IMR-90 (cell line): ENCODE measurements at regions not wholly inside any gene's neighbourhood (a gene's known extent, or its start where the extent isn't known, plus 50 kb on each side); places are given as distances from the start of the nearest gene placed in this dataset.

ENCODE experiments used
- ATAC-seq: fragments of 200-7000 bp; cut with Tn5 transposase; 2 replicates; pipeline ENCODE4 v1.9.1; 2020; ENCODE audit warnings: low read depth, mild to moderate bottlenecking, moderate library complexity
- BruUV-seq: library from RNA; stranded (reverse); fragments of 400-500 nt; replicated peaks from 2 replicates; lab custom pipeline; 2021; lab: Mats Ljungman, UMichigan
- CTCF ChIA-PET: fragments of 300-600 bp; formaldehyde crosslinking; extraction: SDS; loops from one replicate; lab custom pipeline; 2021; ENCODE audit warnings: antibody characterized with exemption; lab: Yijun Ruan, JAX
- POLR2A ChIA-PET: fragments of 300-600 bp; sonication (Branson Sonifier 250); formaldehyde crosslinking; loops from one replicate; lab custom pipeline; 2022; ENCODE audit warnings: antibody characterized with exemption; ENCODE audit not compliant: unreplicated experiment; lab: Charles Lee
- DNase-seq: peaks from one replicate; pipeline ENCODE4 v3.0.0; 2013
- H2AFZ ChIP-seq: replicated peaks from 2 replicates; pipeline ENCODE3; 2013; ENCODE audit warnings: low read length, mild to moderate bottlenecking; ENCODE audit not compliant: poor library complexity
- H2AK5ac ChIP-seq: 2 replicates; pipeline ENCODE4 v1.6.1; 2013; ENCODE audit warnings: low read depth, low read length, inconsistent platforms
- H2AK9ac ChIP-seq: replicated peaks from 2 replicates; pipeline ENCODE3; 2013; ENCODE audit warnings: mild to moderate bottlenecking, low read depth, low read length, moderate library complexity; ENCODE audit not compliant: poor library complexity
- H2BK120ac ChIP-seq: 2 replicates; pipeline ENCODE4 v1.6.1; 2013; ENCODE audit warnings: low read depth, low read length, inconsistent platforms
- H2BK15ac ChIP-seq: 3 replicates; pipeline ENCODE4 v1.6.1; 2013; ENCODE audit warnings: low read depth, low read length, inconsistent platforms
- H2BK20ac ChIP-seq: 2 replicates; pipeline ENCODE4 v1.6.1; 2013; ENCODE audit warnings: low read depth, mild to moderate bottlenecking, inconsistent platforms, low read length, moderate library complexity
- H2BK5ac ChIP-seq: 2 replicates; pipeline ENCODE4 v1.6.1; 2013; ENCODE audit warnings: mild to moderate bottlenecking, low read depth, low read length, inconsistent platforms; ENCODE audit not compliant: poor library complexity, severe bottlenecking
- H3K14ac ChIP-seq: replicated peaks from 2 replicates; pipeline ENCODE4 v1.6.1; 2013; ENCODE audit warnings: low read depth, low read length, inconsistent platforms
- H3K18ac ChIP-seq: 2 replicates; pipeline ENCODE4 v1.6.1; 2013; ENCODE audit warnings: low read depth, low read length, control low read depth
- H3K23ac ChIP-seq: 2 replicates; pipeline ENCODE4 v1.6.1; 2013; ENCODE audit warnings: low read depth, low read length, inconsistent platforms
- H3K27ac ChIP-seq: 2 replicates; pipeline ENCODE4 v1.5.1; 2013; ENCODE audit warnings: mild to moderate bottlenecking, control low read depth, low read length; ENCODE audit not compliant: insufficient read depth
- H3K27me3 ChIP-seq: 2 replicates; pipeline ENCODE4 v1.6.1; 2013; ENCODE audit warnings: low read length; ENCODE audit not compliant: control insufficient read depth, insufficient read depth
- H3K36me3 ChIP-seq: 2 replicates; pipeline ENCODE4 v1.6.1; 2013; ENCODE audit warnings: low read length, mixed read lengths; ENCODE audit not compliant: control insufficient read depth, insufficient read depth
- H3K4ac ChIP-seq: 2 replicates; pipeline ENCODE4 v1.6.1; 2013; ENCODE audit warnings: low read depth, low read length, inconsistent platforms
- H3K4me1 ChIP-seq: 2 replicates; pipeline ENCODE4 v1.6.1; 2013; ENCODE audit warnings: low read length, mixed read lengths; ENCODE audit not compliant: control insufficient read depth, insufficient read depth
- H3K4me2 ChIP-seq: 2 replicates; pipeline ENCODE4 v1.6.1; 2013; ENCODE audit warnings: low read depth, mild to moderate bottlenecking, control low read depth, low read length, moderate library complexity
- H3K4me3 ChIP-seq: 2 replicates; pipeline ENCODE4 v1.5.1; 2013; ENCODE audit warnings: low read depth, mild to moderate bottlenecking, control low read depth, low read length, moderate library complexity; ENCODE audit not compliant: insufficient read depth
- H3K56ac ChIP-seq: 2 replicates; pipeline ENCODE4 v1.6.1; 2013; ENCODE audit warnings: low read length, inconsistent platforms; ENCODE audit not compliant: insufficient read depth; ENCODE audit errors: extremely low read depth
- H3K79me1 ChIP-seq, 2 experiments: 2 replicates each; pipeline ENCODE4 v1.6.1; 2013; ENCODE audit warnings: low read length in 2 of 2, inconsistent platforms in 1 of 2, low read depth in 1 of 2
- H3K9ac ChIP-seq: 2 replicates; pipeline ENCODE4 v1.6.1; 2013; ENCODE audit warnings: low read depth, low read length, control low read depth
- H3K9me1 ChIP-seq: 2 replicates; pipeline ENCODE4 v1.6.1; 2013; ENCODE audit warnings: low read length, inconsistent platforms; ENCODE audit not compliant: insufficient read depth
- H3K9me3 ChIP-seq: 2 replicates; pipeline ENCODE4 v1.6.1; 2013; ENCODE audit warnings: low read length; ENCODE audit not compliant: control insufficient read depth, insufficient read depth
- H4K20me1 ChIP-seq: 2 replicates; pipeline ENCODE4 v1.6.1; 2013; ENCODE audit warnings: low read length, inconsistent platforms; ENCODE audit not compliant: insufficient read depth
- H4K5ac ChIP-seq: 2 replicates; pipeline ENCODE4 v1.6.1; 2013; ENCODE audit warnings: mild to moderate bottlenecking, low read depth, low read length, control low read depth
- H4K8ac ChIP-seq, 2 experiments: 2 replicates each; pipeline ENCODE4 v1.6.1; 2013; ENCODE audit warnings: low read depth in 2 of 2, low read length in 2 of 2, control low read depth in 1 of 2, inconsistent platforms in 1 of 2
- H4K91ac ChIP-seq: 2 replicates; pipeline ENCODE4 v1.6.1; 2013; ENCODE audit warnings: low read depth, low read length, inconsistent platforms; ENCODE audit not compliant: insufficient read depth
- CEBPB ChIP-seq: IDR thresholded peaks from 2 replicates; pipeline ENCODE4 v1.6.1; 2012; ENCODE audit warnings: low read depth, low read length, improper control_type of control experiment
- ELK1 ChIP-seq: fragments of 150-350 bp; IDR thresholded peaks from 2 replicates; pipeline ENCODE4 v1.6.1; 2016; ENCODE audit warnings: low read depth, mild to moderate bottlenecking, low read length, moderate library complexity, borderline replicate concordance
- MAFK ChIP-seq: IDR thresholded peaks from 2 replicates; pipeline ENCODE4 v1.6.1; 2012; ENCODE audit warnings: low read depth, low read length, improper control_type of control experiment
- POLR2A ChIP-seq: IDR thresholded peaks from 2 replicates; pipeline ENCODE4 v1.6.1; 2012; ENCODE audit warnings: mild to moderate bottlenecking, low read depth, low read length
- RAD21 ChIP-seq: IDR thresholded peaks from 2 replicates; pipeline ENCODE4 v1.6.1; 2012; ENCODE audit warnings: low read length, improper control_type of control experiment
- RCOR1 ChIP-seq: IDR thresholded peaks from 2 replicates; pipeline ENCODE4 v1.6.1; 2012; ENCODE audit warnings: mild to moderate bottlenecking, low read length, improper control_type of control experiment; ENCODE audit not compliant: insufficient replicate concordance
- RFX5 ChIP-seq: IDR thresholded peaks from 2 replicates; pipeline ENCODE4 v1.8.0; 2012; ENCODE audit warnings: low read depth, mild to moderate bottlenecking, low read length, moderate library complexity
- SMC3 ChIP-seq: fragments of 150-350 bp; IDR thresholded peaks from 2 replicates; pipeline ENCODE4 v1.6.1; 2016; ENCODE audit warnings: low read depth, mild to moderate bottlenecking, antibody characterized with exemption, low read length, moderate library complexity
- WGBS, 2 experiments: methylation state at CpG; one replicate each; pipeline versions ENCODE4 v1.1.5 to v1.1.7; 2013; ENCODE audit warnings: missing lambda C conversion rate in 2 of 2; ENCODE audit not compliant: insufficient read length in 1 of 2; ENCODE audit errors: extremely low coverage in 2 of 2; 5-methylcytosine and 5-hydroxymethylcytosine counted together
- dilution Hi-C: fragments of 300-500 bp; cut with HindIII; formaldehyde crosslinking; loops from one replicate; pipeline ENCODE4 v1.14.3; 2018; ENCODE audit warnings: low sequenced_read_pairs; ENCODE audit not compliant: unreplicated experiment
- in situ Hi-C: fragments of 300-500 bp; cut with MboI; formaldehyde crosslinking; loops from 3 replicates; pipeline ENCODE4 v1.14.3; 2019; ENCODE audit warnings: low sequenced_read_pairs, inconsistent platforms, mixed read lengths
- intact Hi-C: fragments of 100-400 bp; cut with micrococcal nuclease; formaldehyde crosslinking; loops from 2 replicates; pipeline ENCODE4 v1.10.0; 2022

- no peak overlapping the region for H2AK5ac ChIP-seq
- H3K9ac ChIP-seq: no peak overlapping the region
- dilution Hi-C loops (no loop called here), intact Hi-C loops (no loop called here), in situ Hi-C loops (no loop called here)
- H3K9me1 ChIP-seq: no peaks in the 10 kb centered on the region
- ChIA-PET POLR2A (no interaction called here), CTCF (no interaction called here)
- H3K36me3 ChIP-seq: no peaks in the 10 kb centered on the region
- 0% methylated on average over 1 of the region's 1 CpG; no CpG with 5 or more reads in 1 of the 2 experiments for WGBS, 2 experiments
- H3K4me2 ChIP-seq: no peak overlapping the region
- no peaks in the 10 kb centered on the region for H3K27me3 ChIP-seq
- H3K18ac ChIP-seq: no peak overlapping the region
- H3K27ac ChIP-seq: no peak overlapping the region
- no peaks in the 10 kb centered on the region for H3K4me1 ChIP-seq
- no peak overlapping the region for H3K4me3 ChIP-seq
- BruUV-seq: no TSS peak
- H2BK20ac ChIP-seq: no peak overlapping the region
- H3K4ac ChIP-seq: no peak overlapping the region
- no peak overlapping the region for H3K56ac ChIP-seq
- H2AFZ ChIP-seq: no peak overlapping the region
- H4K20me1 ChIP-seq: no peaks in the 10 kb centered on the region
- TF ChIP-seq ELK1: no peak
- TF ChIP-seq SMC3: no peak
- TF ChIP-seq CEBPB: no peak
- TF ChIP-seq RCOR1: no peak
- TF ChIP-seq MAFK: no peak
- TF ChIP-seq RAD21: no peak
- no peak for TF ChIP-seq RFX5
- no peak for TF ChIP-seq POLR2A
- no peak overlapping the region for H3K14ac ChIP-seq
- H3K9me3 ChIP-seq: 0 out of 2 replicates have a peak, but pooled peaks cover 2% of the 10 kb centered on the region
- H3K79me1 ChIP-seq: no peaks in the 10 kb centered on the region
- ATAC-seq (no peak), DNase-seq (no peak)
- H2BK5ac ChIP-seq: no peak overlapping the region
- H4K91ac ChIP-seq: no peak overlapping the region
- no peak overlapping the region for H2AK9ac ChIP-seq
- no peak overlapping the region for H4K8ac ChIP-seq
- no peak overlapping the region for H4K5ac ChIP-seq
- H2BK15ac ChIP-seq: no peak overlapping the region
- H3K23ac ChIP-seq: no peak overlapping the region
- H2BK120ac ChIP-seq: no peak overlapping the region
Measured at GRCh38 chr13:57345526-57345925, 178.5 kb downstream of the PRR20E start.
